Esophagus muscularis mucosa (tissue), 4 donors: ENCODE measurements at regions not wholly inside any gene's neighbourhood (a gene's known extent, or its start where the extent isn't known, plus 50 kb on each side); places are given as distances from the start of the nearest gene placed in this dataset.

ENCODE experiments used
- CTCF ChIP-seq, 3 experiments: fragments of 200-600 bp in 2 of 3; fragments of 450-650 bp in 1 of 3; sonication (generic) in 2 of 3; IDR thresholded peaks; one replicate each; pipeline ENCODE4 v1.5.1; 2017 to 2019; ENCODE audit warnings: antibody characterized with exemption in 3 of 3, mild to moderate bottlenecking in 2 of 3, moderate library complexity in 1 of 3
- EP300 ChIP-seq: sonication (generic); formaldehyde crosslinking; IDR thresholded peaks from one replicate; pipeline ENCODE4 v1.6.1; 2017; ENCODE audit warnings: antibody characterized with exemption
- POLR2A ChIP-seq: fragments of 450-650 bp; IDR thresholded peaks from one replicate; pipeline ENCODE4 v1.6.1; 2017; ENCODE audit warnings: antibody characterized with exemption, moderate library complexity, mild to moderate bottlenecking, low read depth
- POLR2AphosphoS5 ChIP-seq, 2 donors: sonication (generic); formaldehyde crosslinking; IDR thresholded peaks; one replicate each; pipeline ENCODE4 v1.6.1; 2017; ENCODE audit warnings: antibody characterized with exemption in 2 of 2

- TF ChIP-seq CTCF (IDR thresholded peaks at IDR 0.05) = no peak
- TF ChIP-seq POLR2AphosphoS5 (IDR thresholded peaks at IDR 0.05) = no peak
- TF ChIP-seq POLR2A = no peak
- TF ChIP-seq EP300 = no peak
Measured at GRCh38 chr2:239489481-239489880, 88.7 kb upstream of the HDAC4 start.
